Thoracic aorta (tissue), 2 donors: ENCODE measurements at regions not wholly inside any gene's neighbourhood (a gene's known extent, or its start where the extent isn't known, plus 50 kb on each side); places are given as distances from the start of the nearest gene placed in this dataset.

Source experiments
- ATAC-seq: fragments of 150-250 bp; one replicate; pipeline ENCODE4 v1.8.0; 2017; ENCODE audit warnings: low read depth; ENCODE audit not compliant: insufficient number of reproducible peaks, low FRiP score
- DNase-seq: peaks from one replicate; pipeline ENCODE4 v3.0.0-alpha.2; 2020; ENCODE audit warnings: low spot score
- H3K27ac ChIP-seq, 2 donors: fragments of 200-600 bp; sonication (generic); 1 replicate in 1 of 2; 2 replicates in 1 of 2; pipeline ENCODE4 v1.5.1; 2016; ENCODE audit warnings: mild to moderate bottlenecking in 2 of 2, moderate library complexity in 2 of 2
- H3K27me3 ChIP-seq: fragments of 200-600 bp; sonication (generic); replicated peaks from 2 replicates; pipeline ENCODE4 v1.6.0; 2016; ENCODE audit warnings: mild to moderate bottlenecking; ENCODE audit not compliant: insufficient read depth
- H3K36me3 ChIP-seq: fragments of 200-600 bp; sonication (generic); one replicate; pipeline ENCODE4 v1.5.1; 2016
- H3K4me1 ChIP-seq, 2 donors: fragments of 200-600 bp; sonication (generic); 1 replicate in 1 of 2; 2 replicates in 1 of 2; pipeline versions ENCODE4 v1.5.1 to v1.6.0; 2016; ENCODE audit warnings: low read depth in 2 of 2, mild to moderate bottlenecking in 1 of 2; ENCODE audit not compliant: control insufficient read depth in 1 of 2
- H3K4me3 ChIP-seq: fragments of 200-600 bp; sonication (generic); 2 replicates; pipeline ENCODE4 v1.5.1; 2016; ENCODE audit warnings: mild to moderate bottlenecking
- H3K9me3 ChIP-seq: fragments of 200-600 bp; sonication (generic); 2 replicates; pipeline ENCODE4 v1.5.1; 2016
- TF ChIP-seq, protein P1 (sequence below): fragments of 200-600 bp; sonication (generic); IDR thresholded peaks from one replicate; pipeline ENCODE4 v1.5.1; 2019; ENCODE audit warnings: antibody characterized with exemption

DNA sequence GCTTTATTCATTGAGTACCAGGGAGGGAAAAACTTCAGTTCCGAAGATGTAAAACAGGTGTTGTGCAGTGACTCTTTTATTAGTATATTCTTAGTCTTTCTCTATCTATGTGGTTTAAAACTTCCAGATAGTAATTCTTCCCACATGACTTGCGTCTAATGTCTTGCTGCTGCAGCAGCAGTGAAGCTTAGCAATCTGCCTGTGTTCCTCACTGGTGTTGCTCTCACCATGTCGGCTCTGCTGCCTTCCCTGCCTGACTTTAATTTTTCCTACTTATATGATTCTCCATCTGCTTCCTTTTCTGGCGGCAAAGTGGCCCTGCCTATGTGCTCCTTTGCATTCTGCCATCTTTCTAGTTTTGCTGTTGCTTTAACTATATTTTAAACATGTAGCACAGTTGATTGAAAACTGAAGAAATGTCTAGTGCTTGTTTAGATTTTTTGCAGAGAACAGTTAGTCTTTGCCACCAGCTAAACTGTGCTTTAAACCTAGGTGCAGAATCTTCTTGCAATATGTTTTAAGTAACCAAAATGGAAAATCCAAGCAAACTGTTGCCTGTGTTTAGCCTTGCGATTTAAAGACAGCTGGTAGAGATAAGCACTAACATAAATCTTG, 1934.2 kb upstream of the IGFBP7 start:
- no peaks in the 10 kb centered on the region for H3K4me1 ChIP-seq
- H3K9me3 ChIP-seq: no peaks in the 10 kb centered on the region
- DNase-seq (no peak), ATAC-seq (no peak)
- no peaks in the 10 kb centered on the region for H3K36me3 ChIP-seq
- H3K27ac ChIP-seq: no peak overlapping the region
- H3K27me3 ChIP-seq: no peaks in the 10 kb centered on the region
- H3K4me3 ChIP-seq: no peak overlapping the region
- TF ChIP-seq, protein P1, sequence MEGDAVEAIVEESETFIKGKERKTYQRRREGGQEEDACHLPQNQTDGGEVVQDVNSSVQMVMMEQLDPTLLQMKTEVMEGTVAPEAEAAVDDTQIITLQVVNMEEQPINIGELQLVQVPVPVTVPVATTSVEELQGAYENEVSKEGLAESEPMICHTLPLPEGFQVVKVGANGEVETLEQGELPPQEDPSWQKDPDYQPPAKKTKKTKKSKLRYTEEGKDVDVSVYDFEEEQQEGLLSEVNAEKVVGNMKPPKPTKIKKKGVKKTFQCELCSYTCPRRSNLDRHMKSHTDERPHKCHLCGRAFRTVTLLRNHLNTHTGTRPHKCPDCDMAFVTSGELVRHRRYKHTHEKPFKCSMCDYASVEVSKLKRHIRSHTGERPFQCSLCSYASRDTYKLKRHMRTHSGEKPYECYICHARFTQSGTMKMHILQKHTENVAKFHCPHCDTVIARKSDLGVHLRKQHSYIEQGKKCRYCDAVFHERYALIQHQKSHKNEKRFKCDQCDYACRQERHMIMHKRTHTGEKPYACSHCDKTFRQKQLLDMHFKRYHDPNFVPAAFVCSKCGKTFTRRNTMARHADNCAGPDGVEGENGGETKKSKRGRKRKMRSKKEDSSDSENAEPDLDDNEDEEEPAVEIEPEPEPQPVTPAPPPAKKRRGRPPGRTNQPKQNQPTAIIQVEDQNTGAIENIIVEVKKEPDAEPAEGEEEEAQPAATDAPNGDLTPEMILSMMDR: no peak

DNA sequence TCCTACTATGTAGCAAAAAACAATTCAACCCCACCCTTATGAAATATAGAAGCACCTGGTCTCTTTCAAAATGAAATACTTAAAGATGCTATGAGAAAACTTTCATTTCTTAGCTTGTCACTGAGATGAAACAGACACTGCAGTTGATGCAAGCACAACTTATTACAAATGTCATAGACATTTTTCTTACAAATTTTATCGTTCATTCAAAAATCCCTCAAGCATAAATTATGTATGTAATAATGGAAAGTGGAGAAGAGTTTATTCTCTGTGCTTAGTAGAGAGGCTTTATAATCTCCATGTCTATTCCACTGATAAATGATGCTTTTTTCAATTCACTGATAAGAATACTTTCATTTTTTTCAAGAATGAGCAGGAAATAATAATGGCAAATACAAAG, 1943.9 kb upstream of the IGFBP7 start:
- no peak for DNase-seq
- Histone ChIP-seq H3K9me3 (no peaks in the 10 kb centered on the region), H3K36me3 (no peaks in the 10 kb centered on the region), H3K4me1 (no peaks in the 10 kb centered on the region), H3K27me3 (no peaks in the 10 kb centered on the region), H3K27ac (no peak overlapping the region), H3K4me3 (no peak overlapping the region)
- TF ChIP-seq, protein P1: no peak
- no peak for ATAC-seq

DNA sequence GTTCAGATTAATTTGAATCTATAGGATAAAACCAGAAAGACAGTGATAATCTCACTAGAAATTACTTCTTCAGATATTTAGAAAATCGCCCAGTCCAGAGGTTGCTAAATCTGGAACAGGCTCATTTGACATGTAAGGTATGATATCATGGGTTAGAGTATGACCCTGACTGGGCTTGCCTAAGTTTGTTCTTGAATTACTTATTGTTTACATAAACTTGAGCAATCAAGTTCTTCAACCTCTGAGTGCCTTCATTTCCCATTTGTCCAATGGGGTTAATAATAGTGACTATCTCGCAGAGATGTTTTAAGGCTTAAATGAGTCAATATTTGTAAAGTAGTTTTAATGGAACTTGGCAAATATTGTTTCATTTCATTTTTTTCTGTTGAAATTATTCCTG, 1947.6 kb upstream of the IGFBP7 start:
- no peak for DNase-seq
- H3K4me3 ChIP-seq: no peak overlapping the region
- H3K27me3 ChIP-seq: no peaks in the 10 kb centered on the region
- H3K27ac ChIP-seq: no peak overlapping the region
- no peaks in the 10 kb centered on the region for H3K4me1 ChIP-seq
- TF ChIP-seq, protein P1: no peak
- no peak for ATAC-seq
- H3K9me3 ChIP-seq: no peaks in the 10 kb centered on the region
- H3K36me3 ChIP-seq: no peaks in the 10 kb centered on the region

DNA sequence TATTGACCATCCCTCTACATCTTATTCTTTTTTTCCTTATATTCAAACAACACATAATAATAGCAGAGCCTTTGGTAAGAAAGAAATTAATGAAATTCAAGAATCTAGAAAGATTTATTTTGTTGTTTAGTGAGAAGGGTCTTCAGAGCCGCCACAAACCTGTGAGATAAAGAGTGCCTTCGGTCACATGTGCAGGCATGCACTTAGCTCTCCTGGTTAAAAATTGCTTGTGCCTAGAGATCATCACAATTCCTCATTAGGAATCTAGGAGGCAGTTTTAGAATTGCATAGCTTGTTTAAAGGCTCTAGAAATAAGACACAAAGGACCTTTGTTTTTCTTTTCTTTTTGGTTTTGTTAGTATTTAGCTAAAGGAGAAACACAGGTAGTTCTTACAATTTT, 1948.4 kb upstream of the IGFBP7 start:
- DNase-seq (no peak), ATAC-seq (no peak)
- Histone ChIP-seq H3K4me1 (no peaks in the 10 kb centered on the region), H3K27me3 (no peaks in the 10 kb centered on the region), H3K4me3 (no peak overlapping the region), H3K9me3 (no peaks in the 10 kb centered on the region), H3K27ac (no peak overlapping the region), H3K36me3 (no peaks in the 10 kb centered on the region)
- TF ChIP-seq, protein P1: no peak

DNA sequence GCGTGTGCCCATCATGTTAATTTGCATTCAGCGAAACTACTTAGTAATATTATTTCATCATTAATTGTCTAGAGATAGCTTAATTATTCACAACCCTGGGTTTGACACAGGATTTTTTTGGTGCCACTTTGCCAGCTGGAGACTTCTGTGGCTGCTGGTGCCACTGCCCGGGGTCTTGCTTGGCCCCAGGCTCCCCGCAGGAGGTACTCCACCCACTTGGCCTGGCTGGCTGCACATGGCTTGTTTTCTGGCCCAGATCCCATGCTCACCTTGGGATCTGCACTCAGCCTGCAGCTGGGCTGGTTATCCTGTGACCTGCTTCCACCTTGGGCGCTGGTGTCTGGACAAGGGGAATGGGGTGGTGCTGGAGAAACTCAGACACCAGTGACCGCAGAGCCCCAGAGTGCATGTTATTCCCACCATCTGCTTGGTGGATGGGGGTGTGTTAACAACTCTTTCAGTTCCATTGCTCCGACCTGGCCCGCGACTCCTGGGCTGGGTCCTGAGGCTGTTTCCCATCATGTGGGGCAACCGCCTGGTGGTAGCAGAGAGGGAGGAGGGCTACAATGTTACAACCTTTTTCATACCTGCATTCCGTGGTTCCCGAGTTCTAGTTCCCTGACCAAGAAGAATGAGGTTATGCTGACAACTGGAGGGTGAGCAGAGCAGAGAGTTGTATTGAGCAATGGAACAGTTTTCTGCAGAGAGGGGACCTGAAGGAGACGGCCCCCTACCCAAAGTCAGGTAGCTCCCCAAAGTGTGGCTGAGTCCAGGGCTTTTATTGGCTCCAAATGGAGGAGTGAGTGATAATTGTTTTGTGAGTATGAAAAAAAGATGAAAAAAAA, 1950.0 kb upstream of the IGFBP7 start:
- ATAC-seq (no peak), DNase-seq (no peak)
- Histone ChIP-seq H3K27ac (no peak overlapping the region), H3K4me1 (no peaks in the 10 kb centered on the region), H3K27me3 (no peaks in the 10 kb centered on the region), H3K36me3 (no peaks in the 10 kb centered on the region), H3K4me3 (no peak overlapping the region), H3K9me3 (no peaks in the 10 kb centered on the region)
- TF ChIP-seq, protein P1: no peak
